ENCODE measurements at regions not wholly inside any gene's neighbourhood (a gene's known extent, or its start where the extent isn't known, plus 50 kb on each side); places are given as distances from the start of the nearest gene placed in this dataset.

- no peak for ATAC-seq (replicated peaks)
- no peak for DNase-seq
- Mint-ChIP-seq H3K4me1 (ENCODE audit: low read depth in 2 of 2) (no peaks in the 10 kb centered on the region), H3K27ac (no peak overlapping the region), H3K36me3 (ENCODE audit: insufficient read depth) (peaks cover 3% of the 10 kb centered on the region), H3K4me3 (no peak overlapping the region), H3K27me3 (no peaks in the 10 kb centered on the region), H3K9me3 (peaks cover 12 to 17% of the 10 kb centered on the region in 2 donors)
Measured at GRCh38 chr13:107821492-107821891, 393.8 kb downstream of the LIG4 start.

DNA sequence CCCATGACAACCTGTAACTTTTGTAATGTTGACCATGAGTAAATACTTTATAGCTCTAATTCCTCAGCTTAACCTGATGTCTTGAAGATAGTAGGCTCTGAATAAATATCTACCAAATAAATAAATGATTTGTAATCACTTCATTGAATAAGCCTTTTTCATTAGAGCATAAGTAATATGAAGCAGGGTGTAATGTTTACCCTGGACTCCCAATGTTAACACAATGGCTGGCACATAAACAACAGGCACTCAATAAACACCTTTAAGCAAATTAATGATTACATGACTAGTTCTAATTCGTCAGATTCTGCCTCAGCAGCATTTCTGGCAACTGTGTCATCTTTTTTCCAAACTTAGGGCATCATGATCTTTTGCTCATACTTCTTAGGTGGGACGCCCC, 396.3 kb downstream of the LIG4 start:
- Mint-ChIP-seq H3K4me1 (ENCODE audit: low read depth in 2 of 2) (no peaks in the 10 kb centered on the region), H3K9me3 (peaks cover 10 to 17% of the 10 kb centered on the region in 2 donors), H3K36me3 (ENCODE audit: insufficient read depth) (peaks cover 3% of the 10 kb centered on the region), H3K4me3 (no peak overlapping the region), H3K27me3 (no peaks in the 10 kb centered on the region), H3K27ac (no peak overlapping the region)
- DNase-seq: no peak
- no peak for ATAC-seq (replicated peaks)

GRCh38 chr13:107817647-107818287, 397.6 kb downstream of the LIG4 start:
- Mint-ChIP-seq H3K4me3 (no peak overlapping the region), H3K27me3 (no peaks in the 10 kb centered on the region), H3K27ac (no peak overlapping the region), H3K9me3 (peaks cover 7 to 8% of the 10 kb centered on the region in 2 donors), H3K4me1 (ENCODE audit: low read depth in 2 of 2) (no peaks in the 10 kb centered on the region), H3K36me3 (ENCODE audit: insufficient read depth) (no peaks in the 10 kb centered on the region)
- ATAC-seq (replicated peaks): no peak
- DNase-seq: no peak

GRCh38 chr13:107812014-107812412, 403.3 kb downstream of the LIG4 start:
- no peak for DNase-seq
- H3K9me3 Mint-ChIP-seq: no peaks in the 10 kb centered on the region
- H3K4me1 Mint-ChIP-seq (ENCODE audit: low read depth in 2 of 2): no peaks in the 10 kb centered on the region
- no peak overlapping the region for H3K4me3 Mint-ChIP-seq
- H3K27ac Mint-ChIP-seq: no peak overlapping the region
- H3K27me3 Mint-ChIP-seq: no peaks in the 10 kb centered on the region
- no peaks in the 10 kb centered on the region for H3K36me3 Mint-ChIP-seq (ENCODE audit: insufficient read depth)
- ATAC-seq (replicated peaks): no peak

DNA sequence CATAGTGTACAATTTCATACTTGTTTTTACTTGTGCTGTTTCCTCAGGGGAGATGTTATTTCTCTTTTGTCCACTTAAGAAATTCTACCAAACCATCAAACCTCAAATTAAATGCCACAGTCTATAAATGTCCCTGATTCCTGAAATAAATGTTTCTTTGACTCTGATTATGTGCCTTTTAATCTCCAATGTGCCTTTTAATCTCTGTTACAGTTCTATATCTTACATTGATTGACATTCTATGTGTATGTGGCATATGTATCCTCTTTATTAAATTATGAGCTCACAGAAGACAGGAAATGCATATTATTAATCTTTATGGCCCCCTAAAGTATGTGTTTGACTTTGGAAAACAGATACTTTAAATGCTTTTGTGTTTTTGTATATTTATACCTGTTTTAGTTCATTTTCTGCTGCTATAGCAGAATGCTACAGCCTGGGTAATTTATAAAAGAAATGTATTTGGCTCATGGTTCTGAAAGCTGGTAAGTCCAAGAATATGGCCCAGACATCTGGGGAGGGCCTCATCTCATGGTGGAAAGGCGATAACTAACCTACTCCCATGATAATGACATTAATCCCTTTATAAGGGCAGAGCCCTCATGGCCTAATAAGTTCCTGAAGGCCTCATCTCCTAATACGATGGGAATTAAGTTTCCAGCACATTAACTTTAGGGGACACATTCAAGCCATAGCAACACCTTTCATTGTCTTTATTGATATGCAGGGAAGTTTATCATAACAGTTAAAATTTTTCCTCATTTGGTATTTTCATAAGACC, 403.9 kb downstream of the LIG4 start:
- DNase-seq: no peak
- Mint-ChIP-seq H3K4me1 (ENCODE audit: low read depth in 2 of 2) (no peaks in the 10 kb centered on the region), H3K4me3 (no peak overlapping the region), H3K9me3 (no peaks in the 10 kb centered on the region), H3K36me3 (ENCODE audit: insufficient read depth) (no peaks in the 10 kb centered on the region), H3K27me3 (no peaks in the 10 kb centered on the region), H3K27ac (no peak overlapping the region)
- no peak for ATAC-seq (replicated peaks)

GRCh38 chr13:107809125-107809524, 406.2 kb downstream of the LIG4 start:
- peaks cover 0 to 3% of the 10 kb centered on the region in 2 donors for H3K9me3 Mint-ChIP-seq
- ATAC-seq (replicated peaks) (no peak), DNase-seq (no peak)
- no peak overlapping the region for H3K27ac Mint-ChIP-seq
- no peaks in the 10 kb centered on the region for H3K36me3 Mint-ChIP-seq (ENCODE audit: insufficient read depth)
- H3K27me3 Mint-ChIP-seq: no peaks in the 10 kb centered on the region
- H3K4me3 Mint-ChIP-seq: no peak overlapping the region
- no peaks in the 10 kb centered on the region for H3K4me1 Mint-ChIP-seq (ENCODE audit: low read depth in 2 of 2)

DNA sequence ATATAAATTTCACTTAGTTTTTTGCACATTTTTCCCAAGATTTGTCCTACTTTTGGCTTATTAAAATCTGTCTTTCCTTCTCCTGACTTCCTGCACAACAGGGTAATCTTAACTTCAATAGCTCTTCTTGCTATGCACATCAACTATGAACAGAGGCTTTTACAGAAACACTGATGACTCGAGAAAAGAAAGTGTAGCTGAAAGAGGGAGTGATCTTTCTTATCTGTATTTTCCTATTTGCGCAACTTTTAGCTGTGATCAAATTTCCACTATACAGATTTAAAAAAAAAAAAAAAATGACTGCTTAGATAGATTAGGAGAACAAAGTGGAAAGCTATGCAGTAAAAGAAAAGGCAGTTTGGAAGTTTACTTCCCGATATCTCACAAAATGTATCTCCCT, 406.9 kb downstream of the LIG4 start:
- Mint-ChIP-seq H3K36me3 (ENCODE audit: insufficient read depth) (no peaks in the 10 kb centered on the region), H3K9me3 (peaks cover 0 to 5% of the 10 kb centered on the region in 2 donors), H3K4me3 (no peak overlapping the region), H3K4me1 (ENCODE audit: low read depth in 2 of 2) (no peaks in the 10 kb centered on the region), H3K27me3 (no peaks in the 10 kb centered on the region), H3K27ac (no peak overlapping the region)
- DNase-seq (no peak), ATAC-seq (replicated peaks) (no peak)

DNA sequence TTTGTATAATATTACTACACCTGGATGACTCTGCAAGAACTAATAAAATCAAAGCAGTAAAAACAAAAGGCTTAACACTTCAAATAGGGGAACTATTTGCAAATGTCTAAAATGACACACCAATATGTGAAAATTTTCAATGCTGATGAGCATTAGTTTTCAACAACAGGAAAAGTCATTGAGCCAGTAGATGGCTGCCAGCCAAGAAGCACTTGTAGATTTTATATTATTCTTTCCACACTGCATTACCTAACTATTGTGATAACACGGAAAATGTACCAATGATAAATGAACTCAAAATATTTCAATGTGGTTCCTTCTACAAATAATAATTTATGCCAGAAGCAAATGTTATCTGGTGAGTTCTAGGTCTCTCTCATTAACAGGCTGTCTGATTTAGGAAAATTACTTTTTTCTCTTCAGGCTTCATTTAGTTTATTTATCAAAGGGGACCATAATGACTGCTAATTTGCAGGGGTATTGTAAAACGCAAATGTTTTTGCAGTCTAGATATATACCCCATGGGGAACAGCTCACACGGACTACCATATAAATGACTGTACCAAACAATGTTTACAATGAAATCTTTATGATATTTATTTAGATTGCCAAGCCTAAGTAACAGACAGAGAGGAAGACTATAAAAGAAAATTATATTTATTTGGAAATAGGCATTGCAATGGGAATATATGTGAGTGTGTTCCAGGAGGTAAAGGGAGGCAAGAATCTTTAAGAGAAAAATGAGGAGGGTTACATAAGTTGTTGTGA, 407.8 kb downstream of the LIG4 start:
- ATAC-seq (replicated peaks) (no peak), DNase-seq (no peak)
- H3K4me1 Mint-ChIP-seq (ENCODE audit: low read depth in 2 of 2): no peaks in the 10 kb centered on the region
- no peak overlapping the region for H3K27ac Mint-ChIP-seq
- no peaks in the 10 kb centered on the region for H3K27me3 Mint-ChIP-seq
- no peak overlapping the region for H3K4me3 Mint-ChIP-seq
- peaks cover 0 to 5% of the 10 kb centered on the region in 2 donors for H3K9me3 Mint-ChIP-seq
- H3K36me3 Mint-ChIP-seq (ENCODE audit: insufficient read depth): no peaks in the 10 kb centered on the region

DNA sequence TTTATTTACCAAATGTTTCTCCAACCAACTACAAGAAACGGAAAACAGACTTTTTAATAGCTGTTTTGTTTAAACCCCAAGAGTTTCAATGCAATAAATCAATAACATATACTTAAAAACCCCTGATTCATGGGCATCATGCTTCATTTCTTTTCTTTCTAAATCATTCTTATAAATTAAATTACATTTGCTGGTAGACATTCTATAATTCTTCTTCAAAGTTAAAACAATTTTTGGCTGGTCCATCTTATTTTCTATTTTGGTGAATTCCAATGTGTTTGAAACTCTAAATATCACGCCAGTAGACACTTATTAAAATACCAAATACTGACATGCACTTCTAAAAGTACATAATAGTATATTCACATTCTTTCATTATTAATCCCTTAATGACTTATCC, 408.6 kb downstream of the LIG4 start:
- Mint-ChIP-seq H3K27me3 (no peaks in the 10 kb centered on the region), H3K4me3 (no peak overlapping the region), H3K9me3 (peaks cover 0 to 5% of the 10 kb centered on the region in 2 donors), H3K27ac (no peak overlapping the region), H3K36me3 (ENCODE audit: insufficient read depth) (no peaks in the 10 kb centered on the region), H3K4me1 (ENCODE audit: low read depth in 2 of 2) (no peaks in the 10 kb centered on the region)
- DNase-seq: no peak
- no peak for ATAC-seq (replicated peaks)

- ATAC-seq (replicated peaks) (no peak), DNase-seq (no peak)
- H3K9me3 Mint-ChIP-seq: peaks cover 0 to 7% of the 10 kb centered on the region in 2 donors
- no peak overlapping the region for H3K4me3 Mint-ChIP-seq
- H3K27me3 Mint-ChIP-seq: no peaks in the 10 kb centered on the region
- no peaks in the 10 kb centered on the region for H3K36me3 Mint-ChIP-seq (ENCODE audit: insufficient read depth)
- no peak overlapping the region for H3K27ac Mint-ChIP-seq
- no peaks in the 10 kb centered on the region for H3K4me1 Mint-ChIP-seq (ENCODE audit: low read depth in 2 of 2)
Measured at GRCh38 chr13:107803822-107804495, 411.4 kb downstream of the LIG4 start.

DNA sequence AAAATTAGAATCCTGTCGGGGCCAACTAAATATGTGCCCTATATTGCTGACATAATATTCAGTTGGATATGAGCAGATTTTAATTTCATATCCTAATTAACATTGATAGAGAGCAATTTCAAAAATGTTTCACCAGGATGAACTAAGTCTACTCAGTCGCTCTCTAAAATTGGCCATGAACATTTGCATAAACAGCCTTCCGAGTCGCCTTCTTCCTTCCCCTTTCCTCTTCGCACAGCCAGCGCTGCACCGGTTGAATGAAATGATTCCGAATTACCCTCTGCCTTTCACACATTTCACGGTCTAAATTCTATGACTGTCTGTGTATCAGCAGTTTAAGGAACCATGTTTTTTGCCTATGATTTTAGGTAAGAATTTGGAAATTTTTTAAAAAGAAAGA, 413.7 kb downstream of the LIG4 start:
- Mint-ChIP-seq H3K4me1 (ENCODE audit: low read depth in 2 of 2) (no peaks in the 10 kb centered on the region), H3K4me3 (no peak overlapping the region), H3K9me3 (peaks cover 5 to 12% of the 10 kb centered on the region in 2 donors), H3K27ac (no peak overlapping the region), H3K27me3 (no peaks in the 10 kb centered on the region), H3K36me3 (ENCODE audit: insufficient read depth) (no peaks in the 10 kb centered on the region)
- no peak for DNase-seq
- no peak for ATAC-seq (replicated peaks)

GRCh38 chr13:107799001-107799400, 416.3 kb downstream of the LIG4 start:
- Mint-ChIP-seq H3K4me1 (ENCODE audit: low read depth in 2 of 2) (no peaks in the 10 kb centered on the region), H3K4me3 (no peak overlapping the region), H3K36me3 (ENCODE audit: insufficient read depth) (no peaks in the 10 kb centered on the region), H3K27ac (no peak overlapping the region), H3K9me3 (peaks cover 8 to 12% of the 10 kb centered on the region in 2 donors), H3K27me3 (no peaks in the 10 kb centered on the region)
- DNase-seq (no peak), ATAC-seq (replicated peaks) (no peak)

DNA sequence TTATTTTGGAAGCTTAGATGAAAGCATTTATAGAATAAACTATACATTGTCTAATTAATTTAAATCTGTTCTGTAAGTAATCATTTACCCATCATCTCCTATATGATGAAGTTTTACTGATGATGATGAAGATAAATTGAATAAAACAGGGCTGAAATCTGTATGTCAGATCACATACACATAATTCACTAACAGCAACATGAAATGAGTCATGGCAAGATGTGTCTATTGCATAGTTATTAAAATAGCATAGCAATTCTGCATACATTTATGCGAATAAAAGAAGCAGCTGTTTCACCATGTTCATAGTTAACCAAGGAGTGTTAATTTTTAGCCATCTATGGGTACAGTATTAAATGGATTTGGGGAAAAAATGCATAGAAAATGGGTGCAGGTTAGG, 424.9 kb downstream of the LIG4 start:
- no peaks in the 10 kb centered on the region for H3K27me3 Mint-ChIP-seq
- H3K4me1 Mint-ChIP-seq (ENCODE audit: low read depth in 2 of 2): no peaks in the 10 kb centered on the region
- no peak overlapping the region for H3K27ac Mint-ChIP-seq
- peaks cover 7 to 8% of the 10 kb centered on the region in 2 donors for H3K9me3 Mint-ChIP-seq
- no peak overlapping the region for H3K4me3 Mint-ChIP-seq
- DNase-seq: no peak
- ATAC-seq (replicated peaks): no peak
- no peaks in the 10 kb centered on the region for H3K36me3 Mint-ChIP-seq (ENCODE audit: insufficient read depth)

All from effector memory CD8-positive, alpha-beta T cell (primary cell).